MM.1S (cell line): ENCODE measurements at regions not wholly inside any gene's neighbourhood (a gene's known extent, or its start where the extent isn't known, plus 50 kb on each side); places are given as distances from the start of the nearest gene placed in this dataset.

ENCODE experiments used
- CTCF ChIP-seq: fragments of 300-600 bp; sonication (generic); IDR thresholded peaks from 2 replicates; pipeline ENCODE4 v1.5.1; 2016; ENCODE audit warnings: antibody characterized with exemption, low read length, mixed read lengths
- EZH2 ChIP-seq: fragments of 300-600 bp; sonication (generic); optimal IDR thresholded peaks from 2 replicates; pipeline ENCODE3; 2017; ENCODE audit warnings: low read depth, mild to moderate bottlenecking, antibody characterized with exemption, low read length, mixed read lengths
- EZH2phosphoT487 ChIP-seq: fragments of 300-600 bp; sonication (generic); IDR thresholded peaks from 2 replicates; pipeline ENCODE4 v1.6.1; 2018; ENCODE audit warnings: antibody characterized with exemption, low read length

- no peak for TF ChIP-seq CTCF
- TF ChIP-seq EZH2phosphoT487, result no peak
- no peak for TF ChIP-seq EZH2
These were observed 215.2 kb upstream of the NCAM1 start for GRCh38 chr11:112745973-112746372.
